Endothelial cell of umbilical vein (primary cell): ENCODE measurements at regions not wholly inside any gene's neighbourhood (a gene's known extent, or its start where the extent isn't known, plus 50 kb on each side); places are given as distances from the start of the nearest gene placed in this dataset.

Source experiments
- BruUV-seq: library from RNA; stranded (reverse); fragments of 400-500 nt; replicated peaks from 2 replicates; lab custom pipeline; 2021; lab: Mats Ljungman, UMichigan
- CTCF ChIA-PET: fragments of 300-600, 350-600 bp; sonication (Branson Sonifier 250); formaldehyde crosslinking; loops from one replicate; lab custom pipeline; 2021; ENCODE audit warnings: antibody characterized with exemption, inconsistent platforms; lab: Charles Lee
- POLR2A ChIA-PET: fragments of 300-600, 350-600 bp; sonication (Branson Sonifier 250); formaldehyde crosslinking; loops from one replicate; lab custom pipeline; 2021; ENCODE audit warnings: antibody characterized with exemption, inconsistent platforms; lab: Charles Lee
- DNase-seq: peaks from one replicate; pipeline ENCODE4 v3.0.0-alpha.2; 2011; ENCODE audit warnings: low read depth, low spot score
- FAIRE-seq: peaks from 2 replicates; lab custom pipeline; 2011; peaks lifted over from hg19 to GRCh38; lab: Jason Lieb, UNC
- H2AFZ ChIP-seq: 2 replicates; pipeline ENCODE4 v1.6.0; 2012; ENCODE audit warnings: low read depth, low read length, control low read depth, inconsistent platforms
- H3K27ac ChIP-seq: 2 replicates; pipeline ENCODE4 v1.5.1; 2011; ENCODE audit warnings: low read depth, mild to moderate bottlenecking, control low read depth, low read length, moderate library complexity; ENCODE audit not compliant: insufficient read depth
- H3K27me3 ChIP-seq, 2 experiments: 2 replicates each; pipeline versions ENCODE4 v1.6.0 to v1.6.1; 2011; ENCODE audit warnings: low read length in 2 of 2, mixed read lengths in 1 of 2; ENCODE audit not compliant: control insufficient read depth in 2 of 2, insufficient read depth in 2 of 2
- H3K36me3 ChIP-seq, 2 experiments: 2 replicates in 1 of 2; 3 replicates in 1 of 2; pipeline ENCODE4 v1.5.1; 2011; ENCODE audit warnings: low read length in 2 of 2, mild to moderate bottlenecking in 1 of 2, moderate library complexity in 1 of 2; ENCODE audit not compliant: control insufficient read depth in 2 of 2, insufficient read depth in 2 of 2; ENCODE audit errors: extremely low read depth in 1 of 2
- H3K4me1 ChIP-seq: 3 replicates; pipeline ENCODE4 v1.5.1; 2011; ENCODE audit warnings: mild to moderate bottlenecking, low read length; ENCODE audit not compliant: control insufficient read depth, insufficient read depth; ENCODE audit errors: extremely low read depth
- H3K4me2 ChIP-seq: 2 replicates; pipeline ENCODE4 v1.6.1; 2011; ENCODE audit warnings: low read length, control low read depth, mixed read lengths; ENCODE audit not compliant: insufficient read depth
- H3K4me3 ChIP-seq, 3 experiments: fragments of 200-600 bp in 1 of 3; sonication (generic), shearing (Covaris generic) in 1 of 3; replicated peaks in 1 of 3; 2 replicates each; pipeline ENCODE4 v1.5.1; 2011 to 2016; ENCODE audit warnings: control low read depth in 3 of 3, low read length in 3 of 3, mild to moderate bottlenecking in 2 of 3, inconsistent platforms in 1 of 3, low read depth in 1 of 3, moderate library complexity in 1 of 3; ENCODE audit not compliant: insufficient read depth in 1 of 3
- H3K79me2 ChIP-seq: 2 replicates; pipeline ENCODE4 v1.6.0; 2012; ENCODE audit warnings: low read length, inconsistent platforms; ENCODE audit not compliant: control insufficient read depth, insufficient read depth
- H3K9ac ChIP-seq: replicated peaks from 2 replicates; pipeline ENCODE3; 2011; ENCODE audit warnings: low read length, control low read depth; ENCODE audit not compliant: insufficient read depth; ENCODE audit errors: extremely low read depth
- H3K9me1 ChIP-seq: replicated peaks from 3 replicates; pipeline ENCODE4 v1.6.0; 2011; ENCODE audit warnings: mild to moderate bottlenecking, low read length; ENCODE audit not compliant: control insufficient read depth, insufficient read depth; ENCODE audit errors: extremely low read depth
- H3K9me3 ChIP-seq: replicated peaks from 2 replicates; pipeline ENCODE4 v1.5.1; 2012; ENCODE audit warnings: low read length, inconsistent platforms; ENCODE audit not compliant: control insufficient read depth, insufficient read depth
- H4K20me1 ChIP-seq: replicated peaks from 2 replicates; pipeline ENCODE3; 2011; ENCODE audit warnings: mild to moderate bottlenecking, low read length; ENCODE audit not compliant: control insufficient read depth, insufficient read depth; ENCODE audit errors: extremely low read depth
- CTCF ChIP-seq, 2 donors: IDR thresholded peaks; 1 replicate in 1 of 2; 2 replicates in 1 of 2; pipeline ENCODE4 v1.5.1; 2011; ENCODE audit warnings: low read length in 2 of 2, mild to moderate bottlenecking in 2 of 2, moderate library complexity in 2 of 2, control low read depth in 1 of 2, inconsistent platforms in 1 of 2, low read depth in 1 of 2; ENCODE audit not compliant: insufficient read depth in 1 of 2; ENCODE audit errors: extremely low read depth in 1 of 2
- EZH2 ChIP-seq: IDR thresholded peaks from 2 replicates; pipeline ENCODE4 v1.6.1; 2012; ENCODE audit warnings: borderline replicate concordance, low read depth, mild to moderate bottlenecking, moderate library complexity, low read length, inconsistent platforms; ENCODE audit not compliant: severe bottlenecking
- FOS ChIP-seq: IDR thresholded peaks from 2 replicates; pipeline ENCODE4 v1.6.1; 2011; ENCODE audit warnings: mild to moderate bottlenecking, low read length, moderate library complexity, borderline replicate concordance; ENCODE audit not compliant: insufficient read depth
- GATA2 ChIP-seq: IDR thresholded peaks from 2 replicates; pipeline ENCODE4 v1.7.0; 2011; ENCODE audit warnings: low read depth, mild to moderate bottlenecking, moderate library complexity, mixed read lengths, low read length; ENCODE audit not compliant: insufficient read length, insufficient read depth
- JUN ChIP-seq: IDR thresholded peaks from 2 replicates; pipeline ENCODE4 v1.6.1; 2011; ENCODE audit warnings: borderline replicate concordance, low read depth; ENCODE audit not compliant: insufficient read length, insufficient read depth
- MYC ChIP-seq: IDR thresholded peaks from one replicate; pipeline ENCODE4 v1.6.1; 2011; ENCODE audit warnings: mild to moderate bottlenecking, low read depth, low read length
- POLR2A ChIP-seq: IDR thresholded peaks from 2 replicates; pipeline ENCODE4 v1.6.1; 2012; ENCODE audit warnings: low read depth, mild to moderate bottlenecking, control low read depth, low read length
- POLR2AphosphoS5 ChIP-seq: IDR thresholded peaks from 2 replicates; pipeline ENCODE4 v1.6.1; 2012; ENCODE audit warnings: low read depth, mild to moderate bottlenecking, control low read depth, low read length, moderate library complexity; ENCODE audit not compliant: insufficient read depth
- dilution Hi-C: fragments of 300-500 bp; cut with MboI; formaldehyde crosslinking; loops from one replicate; pipeline ENCODE4 v1.15.0; 2019; ENCODE audit warnings: low sequenced_read_pairs; ENCODE audit not compliant: extremely low pct_ligation_motif_present
- intact Hi-C: fragments of 100-400 bp; cut with micrococcal nuclease; formaldehyde crosslinking; loops from one replicate; pipeline ENCODE4 v1.10.0; 2022
- TF ChIP-seq, protein P1 (sequence below): IDR thresholded peaks from 2 replicates; pipeline ENCODE4 v1.6.1; 2011; ENCODE audit not compliant: insufficient read depth, insufficient read length

DNA sequence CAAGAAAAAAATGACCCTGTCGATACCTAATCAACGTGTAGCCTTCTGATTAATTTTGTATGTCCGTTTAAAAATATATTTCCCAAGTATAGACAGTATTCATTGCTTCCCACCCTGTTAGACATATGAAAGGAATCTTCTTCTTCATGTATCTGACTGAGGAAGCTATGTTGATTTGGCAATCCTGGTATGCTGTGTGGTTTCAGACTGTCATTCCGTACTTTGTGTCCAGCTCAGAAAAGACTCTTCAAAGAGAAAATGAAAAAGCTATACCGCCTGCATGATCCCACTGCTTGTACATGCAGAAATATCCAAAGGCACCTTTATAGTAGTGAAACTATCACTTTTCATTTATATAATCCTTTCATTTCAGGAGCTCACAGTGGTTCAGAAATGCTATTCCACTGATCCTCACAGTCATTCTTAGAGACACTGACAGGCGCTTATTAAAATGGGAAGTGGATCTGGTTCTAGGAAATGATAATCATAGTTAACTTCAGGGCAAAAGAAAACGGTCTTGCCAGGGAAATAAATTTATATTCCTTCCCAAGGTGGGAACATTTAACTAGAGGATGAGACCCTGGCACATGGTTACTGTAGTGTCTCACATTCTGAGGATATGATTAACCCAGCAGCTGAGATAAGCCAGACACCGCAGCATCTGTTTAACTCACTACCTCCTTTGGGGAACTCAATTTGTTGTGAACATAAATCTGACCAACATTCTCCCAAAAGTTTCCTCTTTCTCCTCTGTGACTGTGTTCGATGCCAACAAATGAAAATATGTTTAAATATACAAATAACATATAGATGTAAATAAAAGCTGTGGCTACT, 599.2 kb upstream of the LUZP2 start:
- Histone ChIP-seq H3K27me3 (no peaks in the 10 kb centered on the region), H3K27ac (no peak overlapping the region), H3K9me3 (no peaks in the 10 kb centered on the region), H3K4me1 (no peaks in the 10 kb centered on the region), H3K4me3 (no peak overlapping the region), H3K9ac (no peak overlapping the region), H3K79me2 (no peaks in the 10 kb centered on the region), H2AFZ (no peak overlapping the region), H4K20me1 (no peaks in the 10 kb centered on the region), H3K36me3 (no peaks in the 10 kb centered on the region), H3K9me1 (no peaks in the 10 kb centered on the region), H3K4me2 (no peak overlapping the region)
- no peak for TF ChIP-seq FOS
- no peak for TF ChIP-seq MYC
- no peak for TF ChIP-seq EZH2
- TF ChIP-seq, protein P1, sequence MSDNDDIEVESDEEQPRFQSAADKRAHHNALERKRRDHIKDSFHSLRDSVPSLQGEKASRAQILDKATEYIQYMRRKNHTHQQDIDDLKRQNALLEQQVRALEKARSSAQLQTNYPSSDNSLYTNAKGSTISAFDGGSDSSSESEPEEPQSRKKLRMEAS, result no peak
- no peak for TF ChIP-seq CTCF (IDR thresholded peaks at IDR 0.05; ENCODE audit: extremely low read depth in 1 of 2, insufficient read depth in 1 of 2, low read depth in 1 of 2, low read length in 2 of 2)
- TF ChIP-seq JUN, result no peak
- no peak for TF ChIP-seq POLR2AphosphoS5
- no peak for TF ChIP-seq POLR2A
- no peak for TF ChIP-seq GATA2
- FAIRE-seq, result no peak
- dilution Hi-C loops, result no loop called here
- ChIA-PET CTCF (no interaction called here), POLR2A (no interaction called here)
- intact Hi-C loops, result no loop called here
- no TSS peak for BruUV-seq
- DNase-seq, result no peak
